NCI-H1048 (cell line): ENCODE measurements at regions not wholly inside any gene's neighbourhood (a gene's known extent, or its start where the extent isn't known, plus 50 kb on each side); places are given as distances from the start of the nearest gene placed in this dataset.

ENCODE experiments used
- DNase-seq: peaks from one replicate; lab custom pipeline; 2025; lab: John Stamatoyannopoulos, UW

DNA sequence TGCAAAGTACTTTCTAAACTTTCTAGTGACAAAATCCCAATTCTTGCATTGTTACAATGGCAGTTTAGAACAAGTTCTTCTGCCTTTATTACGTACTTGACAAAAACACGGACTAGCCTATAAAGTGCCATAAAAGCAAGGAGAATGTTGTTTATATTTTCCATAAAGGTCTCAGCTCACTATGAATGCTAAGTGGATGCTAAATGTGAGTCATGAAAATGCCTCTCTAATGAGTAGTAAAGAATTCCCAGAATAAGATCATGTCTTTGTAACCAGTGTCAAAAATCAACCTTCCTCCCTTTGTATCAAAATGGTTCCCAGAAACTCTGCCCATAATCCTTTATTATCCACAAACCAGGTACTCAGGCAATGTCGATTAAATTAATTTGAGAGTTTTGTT lies 539.8 kb upstream of the SLIT2 start:
- no peak for DNase-seq

DNA sequence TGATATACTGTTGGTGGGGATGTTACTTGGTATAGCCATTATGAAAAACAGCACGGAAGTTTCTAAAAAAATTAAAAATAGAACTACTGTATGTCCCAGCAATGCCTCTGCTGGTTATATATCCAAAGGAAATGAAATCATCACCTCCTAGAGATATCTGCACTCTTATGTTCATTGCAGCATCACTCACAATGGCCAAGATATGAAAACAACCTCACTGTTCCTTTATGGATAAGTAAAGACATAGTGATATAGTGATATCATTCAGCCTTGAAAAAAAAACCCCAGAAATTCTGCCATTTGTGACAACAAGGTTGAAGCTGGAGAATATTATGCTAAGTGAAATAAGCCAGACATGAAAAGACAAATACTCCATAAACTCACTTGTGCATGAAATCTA lies 543.8 kb upstream of the SLIT2 start:
- DNase-seq, result no peak

DNA sequence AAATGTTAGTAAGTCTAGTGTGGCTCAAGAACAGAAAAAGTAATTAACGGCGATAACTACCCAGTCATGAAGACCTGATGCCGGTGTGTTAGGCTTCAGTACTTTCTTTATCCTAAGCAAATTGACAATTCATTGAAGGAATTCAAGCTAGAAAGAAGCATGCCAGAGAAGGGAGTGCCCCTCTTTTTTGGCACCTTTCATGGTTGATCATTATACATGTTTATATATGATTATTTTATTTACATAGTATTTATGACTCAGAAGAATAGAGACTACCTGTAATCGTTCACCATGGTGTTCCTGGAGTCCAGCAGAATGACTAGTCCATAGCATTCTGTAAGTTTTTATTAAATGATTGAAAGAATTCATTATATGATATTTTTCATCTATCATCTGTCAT lies 548.3 kb upstream of the SLIT2 start:
- DNase-seq, result no peak

DNA sequence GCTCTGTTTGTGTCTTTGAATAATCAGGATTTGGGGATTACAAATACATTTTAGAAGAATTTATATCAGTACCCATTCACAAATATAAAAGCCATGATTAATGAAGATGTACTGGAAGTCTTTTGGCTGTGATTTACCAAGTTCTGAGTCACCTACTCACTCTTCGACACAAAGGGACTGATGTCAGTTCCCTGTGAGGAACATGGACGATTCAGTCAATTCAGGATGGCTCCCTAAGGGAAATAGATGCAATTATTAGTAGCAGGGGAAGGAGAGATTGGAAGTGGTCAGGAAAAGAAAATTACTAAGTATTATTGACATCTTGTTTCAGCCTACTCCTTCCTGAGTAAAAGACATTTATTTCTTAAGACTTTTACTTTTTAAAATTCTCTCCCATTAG lies 550.7 kb upstream of the SLIT2 start:
- DNase-seq, result no peak

DNA sequence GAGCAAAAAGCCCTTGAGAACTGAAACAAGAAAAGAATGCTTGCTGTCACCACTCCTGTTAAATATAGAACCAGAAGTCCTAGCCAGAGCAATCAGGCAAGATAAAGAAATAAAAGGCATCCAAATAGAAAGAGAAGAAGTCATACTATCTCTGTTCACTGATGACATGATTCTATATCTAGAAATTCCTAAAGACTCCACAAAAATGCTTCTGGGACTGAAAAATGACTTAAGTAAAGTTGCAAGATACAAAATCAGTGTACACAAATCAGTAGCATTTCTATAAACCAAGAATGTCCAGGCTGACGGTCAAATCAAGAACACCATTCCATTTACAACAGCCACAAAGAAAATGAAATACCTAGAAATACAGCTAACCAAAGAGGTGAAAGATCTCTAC lies 552.7 kb upstream of the SLIT2 start:
- no peak for DNase-seq

DNA sequence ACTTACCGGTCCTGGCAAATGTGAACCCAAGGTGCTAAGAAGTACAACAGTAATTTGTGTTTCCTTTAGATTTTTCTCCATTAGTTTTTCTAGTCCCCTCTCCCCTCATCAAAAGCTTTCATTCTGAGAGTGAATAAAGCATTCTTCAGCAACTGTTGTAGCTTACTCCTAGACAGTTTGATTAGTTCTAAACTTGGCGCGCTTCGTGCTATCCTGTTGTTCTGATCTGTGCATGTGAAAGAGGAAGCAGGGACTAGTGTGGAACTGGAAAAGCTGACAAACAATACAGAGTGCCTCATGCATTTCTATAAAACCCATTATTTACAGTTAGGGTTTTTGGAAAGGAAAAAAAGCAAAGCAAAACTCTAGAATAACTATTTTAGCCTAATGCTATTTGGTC lies 556.9 kb upstream of the SLIT2 start:
- DNase-seq, result no peak

DNA sequence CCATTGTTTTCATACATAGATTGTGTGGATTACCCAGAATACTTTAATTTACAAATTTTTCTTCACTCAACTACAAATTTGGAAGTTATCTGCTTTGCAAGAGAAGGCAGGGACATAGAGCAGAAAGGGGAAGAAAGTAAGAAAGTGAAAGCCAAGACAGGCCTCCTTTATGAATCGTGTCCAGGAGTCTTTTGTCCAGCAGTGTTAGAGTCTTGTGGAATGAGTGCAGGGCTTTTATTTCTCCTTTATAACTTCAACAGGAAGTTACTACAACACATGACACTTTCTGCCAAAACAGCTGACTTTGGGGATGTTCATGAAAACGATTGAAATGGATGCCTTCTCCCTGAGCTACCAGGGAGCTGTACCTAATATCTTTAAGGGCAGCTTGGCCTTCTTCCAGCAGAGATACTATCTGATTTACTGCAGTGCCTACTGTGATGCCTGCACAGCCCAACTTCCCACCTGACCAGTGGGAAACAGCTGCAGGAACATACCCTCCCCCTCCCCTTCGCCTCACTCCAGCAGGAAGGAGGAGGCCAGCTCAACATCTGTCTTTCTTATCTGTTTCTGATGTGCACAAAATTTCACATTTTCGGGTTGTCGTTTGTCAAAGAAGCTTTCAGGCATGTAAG lies 557.7 kb upstream of the SLIT2 start:
- DNase-seq, result no peak

DNA sequence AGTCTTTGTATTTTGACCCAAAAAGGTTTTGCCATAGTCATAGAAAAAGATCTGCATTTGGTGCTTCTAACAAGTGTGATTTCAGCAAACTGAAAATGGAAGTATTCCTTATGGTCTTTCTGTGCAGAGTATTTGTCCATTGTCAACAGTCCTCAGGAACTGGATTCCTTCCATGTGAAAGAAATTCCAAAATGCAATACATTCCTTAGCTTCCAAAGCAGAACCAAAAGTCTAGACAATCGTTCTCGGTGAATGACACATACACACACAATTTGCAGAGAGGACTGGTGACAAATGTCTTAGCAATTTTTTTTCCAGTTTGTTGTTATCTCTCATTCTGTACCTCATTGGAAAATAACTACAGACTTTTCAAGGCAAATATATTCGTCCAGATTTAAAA lies 562.2 kb upstream of the SLIT2 start:
- DNase-seq, result no peak

DNA sequence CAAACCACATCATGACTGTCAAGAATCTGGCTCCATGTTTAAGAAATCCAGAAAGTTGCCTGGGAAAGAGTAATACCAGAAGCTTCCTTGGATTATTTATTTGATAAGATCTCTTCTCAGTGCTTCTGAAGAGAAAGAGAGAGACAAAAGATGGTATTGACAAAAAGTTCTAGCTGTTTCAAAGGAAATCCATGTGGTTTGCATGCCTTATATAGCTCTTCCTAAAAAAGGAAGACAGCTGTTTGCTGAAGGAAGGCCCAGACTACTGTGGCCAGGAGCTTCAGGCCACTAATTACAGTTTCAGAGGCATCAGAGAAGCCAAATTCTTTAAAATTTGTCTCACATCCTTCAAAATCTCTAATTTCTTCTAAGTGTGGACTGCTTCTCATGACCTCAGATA lies 565.2 kb upstream of the SLIT2 start:
- no peak for DNase-seq

DNA sequence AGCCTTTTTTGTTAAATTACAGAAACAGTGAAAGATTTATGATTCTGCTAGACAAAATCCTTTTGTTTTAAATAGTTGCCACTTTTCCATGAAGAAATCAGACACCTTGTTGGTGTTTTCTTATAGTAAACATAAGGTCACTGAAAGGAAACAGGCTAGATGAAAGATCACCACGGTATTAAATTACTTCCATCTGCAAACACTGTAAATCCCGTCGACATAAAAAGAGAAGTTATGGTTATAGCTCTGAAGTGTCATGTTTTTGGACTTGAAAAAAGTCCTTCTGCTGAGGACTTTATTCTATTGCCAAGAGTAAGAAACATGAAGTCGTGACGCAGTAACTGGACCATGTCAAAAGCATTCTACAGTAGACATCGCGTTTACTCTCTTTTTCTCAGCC lies 567.6 kb upstream of the SLIT2 start:
- no peak for DNase-seq

DNA sequence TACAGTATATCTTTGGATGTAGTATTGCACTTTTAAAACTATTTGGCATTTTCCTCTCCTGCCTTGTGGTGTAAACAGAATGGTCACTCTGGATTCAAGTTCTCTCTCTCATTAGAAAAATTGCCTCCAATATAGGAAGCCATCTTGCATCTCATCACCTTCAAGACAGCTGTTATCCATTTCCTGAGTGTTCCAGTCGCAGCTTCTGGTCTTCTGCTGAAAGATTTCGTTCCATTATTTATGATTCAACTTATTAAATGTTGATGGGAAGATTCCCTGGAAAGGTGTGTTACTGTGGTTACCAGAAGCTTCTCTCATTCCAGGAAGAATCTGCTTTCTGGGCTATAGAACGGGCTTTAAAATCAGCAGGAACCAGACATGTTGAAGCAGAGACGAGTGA lies 568.3 kb upstream of the SLIT2 start:
- no peak for DNase-seq

DNA sequence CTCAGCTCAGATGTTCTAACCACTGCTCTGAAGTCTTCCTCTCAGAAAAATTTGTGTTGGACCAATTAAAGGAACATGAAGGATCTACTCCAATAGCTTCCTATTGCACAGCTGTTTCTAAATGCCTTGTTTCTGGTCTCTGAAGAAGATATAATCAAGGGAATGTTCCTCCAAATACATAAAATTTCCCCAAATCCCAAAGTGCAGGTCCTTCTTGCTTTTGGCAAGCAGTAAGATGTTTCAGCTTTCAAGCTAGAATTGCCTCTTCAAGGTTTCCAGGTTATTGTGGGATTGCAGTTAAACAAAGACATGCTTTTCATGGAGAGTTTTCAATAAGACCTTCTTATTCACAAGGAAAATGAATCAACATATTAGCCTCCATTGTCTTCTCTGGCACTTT lies 574.5 kb upstream of the SLIT2 start:
- DNase-seq, result no peak

DNA sequence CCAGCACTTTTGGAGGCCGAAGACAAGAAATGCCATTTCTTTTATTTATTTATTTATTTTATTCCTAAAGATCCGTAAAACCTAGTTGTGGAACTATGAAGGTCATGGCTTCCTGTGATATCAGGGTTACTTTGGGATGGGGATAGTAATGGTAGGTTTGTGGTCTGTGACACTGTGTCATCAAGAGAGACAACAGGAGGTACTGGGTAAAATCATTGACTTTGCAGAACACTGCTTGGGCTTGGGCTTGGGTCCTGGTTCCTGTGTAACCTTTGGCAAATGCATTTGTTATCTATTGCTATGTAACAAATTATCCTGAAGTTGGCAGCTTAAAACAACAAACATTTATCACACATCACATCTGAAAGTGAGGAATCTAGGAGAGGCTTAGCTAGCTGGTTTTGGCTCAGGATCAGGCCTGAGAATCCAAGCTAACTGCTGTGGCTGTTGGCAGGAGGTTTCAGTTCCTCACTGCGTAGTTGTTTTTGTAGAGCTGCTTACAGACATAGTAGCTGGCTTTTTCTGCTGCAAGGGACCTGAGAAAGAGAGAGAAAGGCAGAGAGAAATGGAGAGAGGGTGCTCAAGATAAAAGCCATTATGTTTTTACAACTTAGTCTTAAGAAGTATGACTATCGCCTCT lies 576.4 kb upstream of the SLIT2 start:
- DNase-seq, result no peak

DNA sequence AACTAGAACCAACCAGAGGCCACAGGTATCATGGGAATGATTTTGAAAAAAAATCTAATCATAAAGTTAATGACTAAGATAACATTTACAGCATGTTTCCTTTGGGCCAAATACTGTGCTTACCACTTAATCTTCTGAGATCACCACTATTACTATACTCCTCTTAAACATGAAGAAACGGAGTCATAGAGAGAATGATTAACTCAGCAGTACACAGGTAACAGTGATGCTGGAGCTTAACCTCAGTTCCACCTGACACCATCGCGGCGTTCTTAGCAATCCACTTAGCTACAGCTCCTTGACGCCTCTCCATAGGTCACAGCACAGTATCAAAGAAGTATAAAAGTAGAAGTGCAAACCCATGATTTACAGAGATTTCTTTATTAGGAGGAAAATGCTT lies 592.6 kb upstream of the SLIT2 start:
- no peak for DNase-seq

DNA sequence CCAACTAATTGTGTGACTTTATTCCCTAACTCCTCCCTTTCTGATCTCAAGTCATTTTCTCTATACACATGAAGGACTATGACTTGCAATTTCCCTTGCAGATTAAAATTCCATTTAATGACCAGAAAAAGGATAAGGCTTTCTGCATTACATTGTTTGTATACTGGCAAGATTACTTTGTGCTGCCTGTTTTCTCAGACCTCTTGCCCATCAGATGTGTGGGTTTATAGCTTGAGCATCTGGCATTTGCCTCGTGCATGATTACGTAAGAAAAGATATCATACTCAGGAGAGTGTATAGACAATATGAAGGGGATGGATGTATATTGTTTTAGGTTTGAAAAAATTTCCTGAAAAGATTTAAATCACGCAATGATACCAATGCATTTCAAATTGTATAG lies 593.8 kb upstream of the SLIT2 start:
- DNase-seq, result no peak

DNA sequence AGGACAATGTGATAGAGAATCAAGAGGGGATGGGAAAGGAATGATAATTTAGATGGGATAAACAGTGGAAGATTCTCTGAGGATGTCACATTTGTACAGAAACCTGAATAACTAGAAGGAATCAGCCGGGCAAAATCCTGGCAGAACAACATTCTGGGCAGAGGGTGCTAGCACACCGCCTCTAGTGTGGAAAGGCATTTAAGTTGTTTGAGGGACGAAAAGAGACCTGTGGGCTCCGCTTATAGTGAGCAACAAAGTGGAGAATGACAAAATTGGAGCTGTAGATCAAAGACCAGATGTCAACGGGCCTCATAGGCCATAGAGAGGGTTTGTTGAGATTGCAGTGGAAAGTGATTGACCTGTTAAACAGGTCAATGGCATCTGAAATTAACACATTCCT lies 596.0 kb upstream of the SLIT2 start:
- no peak for DNase-seq

DNA sequence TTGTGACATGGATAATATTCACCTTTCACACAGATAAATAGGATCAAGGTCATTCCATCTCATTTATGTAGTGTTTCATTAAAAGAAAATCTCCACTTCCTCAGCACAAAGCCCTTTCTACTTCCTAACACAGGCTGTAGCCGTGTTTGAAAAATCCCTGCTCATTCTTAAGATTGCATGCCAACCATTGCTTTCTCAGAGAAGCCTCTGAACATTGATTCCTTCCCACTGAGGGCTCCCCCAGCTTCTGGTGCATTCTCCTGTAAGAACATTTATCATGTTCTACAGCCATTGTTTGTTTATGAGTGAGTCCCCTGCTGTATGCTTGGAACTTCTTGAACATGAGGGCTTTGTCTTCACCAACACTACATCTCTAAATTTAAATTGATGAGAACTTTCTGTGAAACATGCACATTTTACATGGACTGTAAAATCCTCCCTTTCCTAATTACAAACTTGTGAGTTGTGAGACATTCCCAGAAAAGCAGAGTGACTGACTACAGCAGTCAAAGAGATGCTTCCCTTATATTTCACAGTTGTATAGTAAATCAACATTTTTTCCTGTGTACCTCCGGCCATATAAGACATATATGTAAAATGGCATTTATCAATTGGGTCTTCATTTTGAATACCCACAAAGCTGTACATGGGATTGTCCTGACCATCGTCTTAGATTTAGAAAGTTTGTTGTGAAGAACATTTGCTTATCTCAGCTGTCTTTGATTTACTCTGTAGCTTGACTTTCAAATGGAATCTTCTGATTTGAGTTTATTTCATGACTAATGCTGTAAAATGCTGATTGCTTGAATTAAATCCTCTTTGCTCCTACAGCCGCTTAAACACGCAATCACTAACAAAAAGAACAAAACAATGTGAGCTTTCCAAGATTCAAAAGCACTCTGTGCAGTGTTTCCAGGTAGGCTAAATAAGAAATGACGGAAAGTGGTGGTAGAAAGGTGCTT lies 600.5 kb upstream of the SLIT2 start:
- no peak for DNase-seq

DNA sequence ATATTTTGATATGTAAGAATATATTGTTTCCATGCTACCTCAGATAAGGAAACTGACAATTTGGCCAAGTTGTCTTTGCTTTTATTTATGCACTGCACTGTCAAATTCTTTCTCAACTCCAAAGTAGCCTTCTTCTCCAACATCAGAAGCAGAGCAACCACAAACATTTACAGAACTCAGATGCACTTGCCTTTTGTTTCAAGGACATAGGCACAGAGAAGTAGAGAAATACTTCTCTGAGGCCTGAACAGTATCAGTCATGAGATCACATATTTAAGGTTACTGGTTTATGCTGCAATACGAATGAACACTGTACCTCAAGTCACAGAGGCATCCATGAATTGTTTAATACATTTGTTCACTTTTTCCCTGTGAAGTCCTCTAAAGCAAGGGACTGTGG lies 606.1 kb upstream of the SLIT2 start:
- no peak for DNase-seq

DNA sequence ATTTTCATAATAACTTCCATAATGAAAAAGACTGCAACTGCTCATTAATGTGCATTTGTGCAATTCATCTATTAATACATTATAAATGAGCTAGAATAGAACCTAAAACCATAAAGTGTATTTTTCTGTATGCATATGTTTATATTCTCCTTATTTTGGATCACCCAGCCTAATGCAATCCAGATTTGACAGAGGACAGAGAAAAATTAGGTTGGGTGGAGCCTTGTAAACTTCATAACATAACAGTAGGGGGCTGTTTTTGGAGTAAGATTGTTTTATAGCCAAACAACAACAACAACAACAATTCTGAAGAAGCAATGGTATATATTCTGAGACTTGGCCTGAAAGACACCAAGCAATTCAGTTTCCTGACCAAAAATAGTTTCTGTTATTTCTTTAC lies 615.3 kb upstream of the SLIT2 start:
- no peak for DNase-seq

DNA sequence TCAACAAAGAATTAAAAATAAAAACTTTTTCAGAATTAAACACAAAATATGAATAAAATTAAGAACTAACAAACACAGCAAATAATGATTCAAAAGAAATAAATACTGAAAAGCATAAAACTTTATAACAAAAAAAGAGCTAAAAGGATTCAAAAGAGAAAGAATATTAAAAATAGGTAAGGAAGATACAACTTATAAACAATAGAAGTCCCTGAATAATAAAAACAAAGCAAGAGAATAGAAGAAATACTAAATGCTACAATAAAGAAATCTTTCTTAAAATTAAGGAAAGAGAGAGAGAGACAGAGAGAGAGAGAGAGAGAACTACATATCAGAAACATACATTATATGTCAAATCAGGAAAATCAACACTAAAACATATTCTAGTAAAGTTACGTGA lies 619.9 kb upstream of the SLIT2 start:
- DNase-seq, result no peak

DNA sequence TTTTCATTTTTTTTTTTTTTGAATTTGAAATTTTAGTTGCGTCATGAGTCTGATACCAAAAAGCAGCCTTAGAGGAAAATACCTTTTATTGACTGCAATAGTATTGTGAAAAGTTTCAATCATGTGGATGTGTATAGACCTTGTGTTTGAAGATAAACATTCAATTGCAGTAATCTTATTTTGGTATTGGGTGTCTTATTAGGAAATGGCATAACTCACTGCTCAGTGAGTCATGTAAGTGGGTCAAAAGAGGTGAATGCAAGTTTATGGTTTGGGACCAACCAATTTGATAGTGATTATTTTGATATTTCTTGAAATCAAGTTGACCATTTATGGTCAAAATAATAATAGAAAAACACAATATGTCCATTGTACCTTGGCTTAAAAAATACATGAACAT lies 627.8 kb upstream of the SLIT2 start:
- DNase-seq, result no peak

DNA sequence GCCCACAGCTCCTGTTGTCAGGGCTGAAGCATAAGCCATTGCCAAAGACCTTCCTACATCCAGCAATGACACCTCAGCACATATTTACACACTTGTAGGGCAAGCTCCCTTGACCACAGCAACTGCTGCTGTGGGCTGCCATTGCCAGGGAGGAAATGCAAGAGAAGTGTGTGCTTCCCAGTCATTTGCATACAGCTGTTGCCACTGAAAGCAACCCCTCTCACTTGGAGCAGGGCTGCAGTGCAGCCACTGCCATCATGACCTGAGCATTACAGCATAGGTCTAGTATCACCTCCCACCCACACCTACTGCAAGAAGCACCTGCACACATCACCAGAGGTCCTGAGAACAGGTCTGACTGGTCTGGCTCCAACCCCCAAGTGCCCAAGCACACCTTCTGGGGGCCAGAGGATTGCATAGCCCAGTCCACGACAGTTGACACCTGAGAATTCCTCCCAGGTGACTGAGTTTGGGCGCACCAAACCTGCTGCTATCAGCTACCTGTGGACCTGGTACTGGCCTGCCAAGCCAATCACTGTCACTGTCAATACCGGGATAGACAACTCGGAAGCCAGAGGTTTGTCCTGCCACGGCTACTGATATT lies 636.5 kb upstream of the SLIT2 start:
- no peak for DNase-seq

DNA sequence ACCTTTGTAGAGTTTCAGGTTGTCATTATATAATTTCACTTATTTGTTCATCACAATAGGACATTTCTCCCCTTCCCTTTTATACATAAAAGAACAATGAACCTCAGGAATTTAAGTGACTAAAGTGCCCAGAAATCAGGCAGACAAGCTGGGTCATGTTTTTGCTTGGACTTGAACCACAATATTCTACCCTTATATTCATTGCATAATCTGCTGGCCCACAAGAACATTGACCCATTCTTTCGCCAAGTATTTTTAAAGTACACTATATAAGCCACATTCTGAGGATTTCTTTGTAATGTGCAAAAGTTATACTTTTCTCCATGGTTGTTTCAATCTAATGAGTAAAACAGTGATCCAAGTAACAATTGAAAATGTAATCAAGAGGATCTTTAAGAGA lies 637.5 kb upstream of the SLIT2 start:
- no peak for DNase-seq
